HEK293 (cell line): ENCODE measurements at regions not wholly inside any gene's neighbourhood (a gene's known extent, or its start where the extent isn't known, plus 50 kb on each side); places are given as distances from the start of the nearest gene placed in this dataset.

ENCODE experiments used
- CTCF ChIP-seq: fragments of 450-650 bp; formaldehyde crosslinking; IDR thresholded peaks from 2 replicates; pipeline ENCODE4 v1.5.1; 2016; ENCODE audit warnings: missing biosample characterization, missing genetic modification characterization
- EGR2 ChIP-seq: fragments of 450-650 bp; formaldehyde crosslinking; IDR thresholded peaks from 2 replicates; pipeline ENCODE4 v1.5.1; 2016; ENCODE audit warnings: low read depth, missing biosample characterization, missing genetic modification characterization
- KLF9 ChIP-seq: fragments of 450-650 bp; formaldehyde crosslinking; IDR thresholded peaks from 2 replicates; pipeline ENCODE4 v1.5.1; 2016; ENCODE audit warnings: missing biosample characterization, missing genetic modification characterization, low read depth
- ZBTB1 ChIP-seq: fragments of 450-650 bp; formaldehyde crosslinking; IDR thresholded peaks from 2 replicates; pipeline ENCODE4 v1.5.1; 2016; ENCODE audit warnings: missing biosample characterization, missing genetic modification characterization
- ZNF114 ChIP-seq: fragments of 450-650 bp; formaldehyde crosslinking; IDR thresholded peaks from 2 replicates; pipeline ENCODE4 v1.5.0; 2017; ENCODE audit warnings: missing biosample characterization, missing genetic modification characterization
- ZNF138 ChIP-seq: fragments of 450-650 bp; formaldehyde crosslinking; IDR thresholded peaks from 2 replicates; pipeline ENCODE4 v1.5.1; 2016; ENCODE audit warnings: missing biosample characterization, missing genetic modification characterization, borderline replicate concordance
- ZNF23 ChIP-seq: fragments of 450-650 bp; formaldehyde crosslinking; IDR thresholded peaks from 2 replicates; pipeline ENCODE4 v1.5.1; 2016; ENCODE audit warnings: missing biosample characterization, missing genetic modification characterization, borderline replicate concordance
- ZNF777 ChIP-seq: fragments of 450-650 bp; formaldehyde crosslinking; IDR thresholded peaks from 2 replicates; pipeline ENCODE4 v1.5.1; 2017; ENCODE audit warnings: missing biosample characterization, missing genetic modification characterization, borderline replicate concordance

GRCh38 chr2:184322615-184323014 lies 275.7 kb upstream of the ZNF804A start:
- TF ChIP-seq ZNF138 (tag by site-specific recombination) (no peak), CTCF (no peak), KLF9 (no peak), ZNF777 (tag by site-specific recombination) (no peak), ZNF114 (tag by site-specific recombination) (no peak), EGR2 (tag by site-specific recombination) (no peak), ZBTB1 (tag by site-specific recombination) (no peak), ZNF23 (tag by site-specific recombination) (no peak)
